Testis (tissue), 2 donors: ENCODE measurements at regions not wholly inside any gene's neighbourhood (a gene's known extent, or its start where the extent isn't known, plus 50 kb on each side); places are given as distances from the start of the nearest gene placed in this dataset.

ENCODE experiments used
- DNase-seq: peaks from one replicate; pipeline ENCODE4 v3.0.0-alpha.2; 2019
- H3K27ac ChIP-seq, 2 donors: fragments of 200-600 bp; sonication (generic); one replicate each; pipeline ENCODE4 v1.5.1; 2019
- H3K27me3 ChIP-seq: fragments of 200-600 bp; sonication (generic); one replicate; pipeline ENCODE4 v1.5.1; 2019
- H3K36me3 ChIP-seq: fragments of 200-600 bp; sonication (generic); one replicate; pipeline ENCODE4 v1.5.1; 2017; ENCODE audit warnings: low read depth; ENCODE audit errors: missing control alignments
- H3K4me1 ChIP-seq: fragments of 200-600 bp; sonication (generic); one replicate; pipeline ENCODE4 v1.5.1; 2019
- H3K4me3 ChIP-seq, 2 donors: fragments of 200-600 bp; sonication (generic); one replicate each; pipeline ENCODE4 v1.5.1; 2017 to 2019
- H3K9me3 ChIP-seq: fragments of 200-600 bp; sonication (generic); one replicate; pipeline ENCODE4 v1.5.1; 2017
- CTCF ChIP-seq, 3 experiments: fragments of 450-650 bp in 2 of 3; fragments of 200-600 bp in 1 of 3; sonication (generic) in 1 of 3; IDR thresholded peaks; one replicate each; pipeline ENCODE4 v1.5.1; 2016 to 2019; ENCODE audit warnings: antibody characterized with exemption in 3 of 3, mild to moderate bottlenecking in 2 of 3, moderate library complexity in 1 of 3
- POLR2A ChIP-seq: fragments of 450-650 bp; IDR thresholded peaks from one replicate; pipeline ENCODE4 v1.6.1; 2017; ENCODE audit warnings: antibody characterized with exemption, mild to moderate bottlenecking, moderate library complexity
- WGBS, 2 donors: methylation state at CpG; one replicate each; pipeline ENCODE4 v1.1.5; 2018; 5-methylcytosine and 5-hydroxymethylcytosine counted together
- intact Hi-C: fragments of 100-400 bp; cut with DNase I; formaldehyde crosslinking; loops from one replicate; pipeline ENCODE4 v1.15.1; 2023; ENCODE audit warnings: low total_unique reads

GRCh38 chr3:923161-923910 is 169.5 kb upstream of the CNTN6 start:
- Histone ChIP-seq H3K36me3 (no peaks in the 10 kb centered on the region), H3K9me3 (no peaks in the 10 kb centered on the region), H3K4me3 (no peak overlapping the region), H3K27ac (no peak overlapping the region), H3K27me3 (no peaks in the 10 kb centered on the region), H3K4me1 (no peaks in the 10 kb centered on the region)
- intact Hi-C loops: no loop called here
- no peak for TF ChIP-seq POLR2A
- TF ChIP-seq CTCF (IDR thresholded peaks at IDR 0.05): no peak
- DNase-seq: no peak
- 72 to 75% methylated on average over 4 of the region's 4 CpGs for WGBS, 2 donors

- H3K4me1 ChIP-seq: no peaks in the 10 kb centered on the region
- DNase-seq: no peak
- no peak overlapping the region for H3K27ac ChIP-seq
- no peaks in the 10 kb centered on the region for H3K36me3 ChIP-seq
- 83 to 85% methylated on average over 1 of the region's 1 CpG for WGBS, 2 donors
- intact Hi-C loops: no loop called here
- H3K4me3 ChIP-seq: no peak overlapping the region
- TF ChIP-seq POLR2A (no peak), CTCF (IDR thresholded peaks at IDR 0.05) (no peak)
- no peaks in the 10 kb centered on the region for H3K27me3 ChIP-seq
- no peaks in the 10 kb centered on the region for H3K9me3 ChIP-seq
Measured at GRCh38 chr3:930866-931265, 162.0 kb upstream of the CNTN6 start.

- no peaks in the 10 kb centered on the region for H3K36me3 ChIP-seq
- no peaks in the 10 kb centered on the region for H3K27me3 ChIP-seq
- H3K9me3 ChIP-seq: no peaks in the 10 kb centered on the region
- no peak for DNase-seq
- H3K4me1 ChIP-seq: no peaks in the 10 kb centered on the region
- no peak overlapping the region for H3K27ac ChIP-seq
- 84 to 89% methylated on average over 2 of the region's 2 CpGs for WGBS, 2 donors
- intact Hi-C loops: no loop called here
- no peak overlapping the region for H3K4me3 ChIP-seq
- no peak for TF ChIP-seq POLR2A
- no peak for TF ChIP-seq CTCF (IDR thresholded peaks at IDR 0.05)
Measured at GRCh38 chr3:933326-933725, 159.5 kb upstream of the CNTN6 start.

- WGBS, 2 donors: 69 to 77% methylated on average over 1 of the region's 1 CpG
- intact Hi-C loops: no loop called here
Measured at GRCh38 chr3:944786-945185, 148.0 kb upstream of the CNTN6 start.

More at GRCh38 chr3:944786-945185, 148.0 kb upstream of the CNTN6 start:
- no peaks in the 10 kb centered on the region for H3K36me3 ChIP-seq
- no peaks in the 10 kb centered on the region for H3K9me3 ChIP-seq
- no peak for DNase-seq
- no peak overlapping the region for H3K4me3 ChIP-seq
- H3K27ac ChIP-seq: no peak overlapping the region
- no peak for TF ChIP-seq POLR2A
- TF ChIP-seq CTCF (IDR thresholded peaks at IDR 0.05): no peak
- H3K4me1 ChIP-seq: no peaks in the 10 kb centered on the region
- H3K27me3 ChIP-seq: no peaks in the 10 kb centered on the region
